H1 (cell line): ENCODE measurements at regions not wholly inside any gene's neighbourhood (a gene's known extent, or its start where the extent isn't known, plus 50 kb on each side); places are given as distances from the start of the nearest gene placed in this dataset.

Experiments used
- CTCF ChIA-PET: fragments of 300-600 bp; sonication (Branson Sonifier 250); formaldehyde crosslinking; loops from one replicate; lab custom pipeline; 2021; ENCODE audit not compliant: partially characterized antibody; lab: Charles Lee
- POLR2A ChIA-PET: fragments of 300-600 bp; sonication (Branson Sonifier 250); formaldehyde crosslinking; loops from one replicate; lab custom pipeline; 2021; ENCODE audit warnings: inconsistent platforms; ENCODE audit not compliant: partially characterized antibody; lab: Charles Lee
- DNase-seq, 2 experiments: peaks; one replicate each; pipeline versions ENCODE4 v3.0.0 to v3.0.0-alpha.2; 2010 to 2022; ENCODE audit warnings: low spot score in 2 of 2, low read depth in 1 of 2, mixed read lengths in 1 of 2
- FAIRE-seq: peaks from 2 replicates; lab custom pipeline; 2011; peaks lifted over from hg19 to GRCh38; lab: Jason Lieb, UNC
- H2AFZ ChIP-seq: 2 replicates; pipeline ENCODE4 v1.8.1; 2012; ENCODE audit warnings: low read length, inconsistent platforms
- H2AK5ac ChIP-seq: 2 replicates; pipeline ENCODE4 v1.6.1; 2013; ENCODE audit warnings: low read depth, low read length
- H2BK120ac ChIP-seq: replicated peaks from 2 replicates; pipeline ENCODE3; 2013; ENCODE audit warnings: low read depth, low read length, inconsistent platforms
- H2BK12ac ChIP-seq: 2 replicates; pipeline ENCODE4 v1.6.1; 2013; ENCODE audit warnings: low read depth, low read length
- H2BK15ac ChIP-seq: 2 replicates; pipeline ENCODE4 v1.6.1; 2013; ENCODE audit warnings: low read length
- H2BK20ac ChIP-seq: 2 replicates; pipeline ENCODE4 v1.6.1; 2013; ENCODE audit warnings: low read length
- H2BK5ac ChIP-seq: 2 replicates; pipeline ENCODE4 v1.6.1; 2013; ENCODE audit warnings: low read depth, low read length
- H3K14ac ChIP-seq: 2 replicates; pipeline ENCODE4 v1.6.1; 2013; ENCODE audit warnings: inconsistent platforms; ENCODE audit not compliant: insufficient read length
- H3K18ac ChIP-seq: 2 replicates; pipeline ENCODE4 v1.6.1; 2013; ENCODE audit warnings: low read length; ENCODE audit errors: extremely low read depth
- H3K23ac ChIP-seq: 2 replicates; pipeline ENCODE4 v1.6.1; 2013; ENCODE audit warnings: inconsistent platforms; ENCODE audit not compliant: insufficient read length
- H3K23me2 ChIP-seq: 2 replicates; pipeline ENCODE4 v1.6.1; 2013; ENCODE audit warnings: low read depth, low read length
- H3K27ac ChIP-seq: 2 replicates; pipeline ENCODE4 v1.6.1; 2011; ENCODE audit warnings: low read depth, low read length, inconsistent platforms
- H3K27me3 ChIP-seq, 4 experiments: replicated peaks in 1 of 4; 1 replicate in 1 of 4; 2 replicates in 3 of 4; pipeline versions ENCODE4 v1.6.1 to v1.8.1; 2011 to 2013; ENCODE audit warnings: low read length in 3 of 4, mild to moderate bottlenecking in 3 of 4, inconsistent platforms in 2 of 4, mixed read lengths in 2 of 4, moderate library complexity in 1 of 4; ENCODE audit not compliant: control insufficient read depth in 3 of 4, insufficient read depth in 3 of 4; ENCODE audit errors: extremely low read depth in 1 of 4
- H3K36me3 ChIP-seq, 4 experiments: 2 replicates each; pipeline versions ENCODE4 v1.6.1 to v1.8.1; 2011 to 2013; ENCODE audit warnings: mild to moderate bottlenecking in 4 of 4, low read length in 3 of 4, moderate library complexity in 2 of 4, control low read depth in 1 of 4, inconsistent platforms in 1 of 4; ENCODE audit not compliant: insufficient read depth in 4 of 4, control insufficient read depth in 2 of 4
- H3K4ac ChIP-seq: replicated peaks from 2 replicates; pipeline ENCODE3; 2013; ENCODE audit warnings: low read length, low read depth, mixed read lengths, inconsistent platforms; ENCODE audit not compliant: insufficient read length
- H3K4me1 ChIP-seq, 4 experiments: replicated peaks in 1 of 4; 1 replicate in 1 of 4; 2 replicates in 3 of 4; pipeline versions ENCODE4 v1.6.1 to v1.8.1; 2011 to 2013; ENCODE audit warnings: low read length in 3 of 4, inconsistent platforms in 2 of 4, mixed read lengths in 1 of 4; ENCODE audit not compliant: insufficient read depth in 4 of 4, control insufficient read depth in 3 of 4
- H3K4me2 ChIP-seq, 2 experiments: 2 replicates each; pipeline versions ENCODE4 v1.6.1 to v1.8.1; 2011 to 2013; ENCODE audit warnings: low read depth in 2 of 2, low read length in 2 of 2, control low read depth in 1 of 2, inconsistent platforms in 1 of 2, mild to moderate bottlenecking in 1 of 2; ENCODE audit not compliant: insufficient read depth in 1 of 2
- H3K4me3 ChIP-seq, 4 experiments: fragments of 200-600, 300-600 bp in 1 of 4; sonication (generic), shearing (Covaris generic), sonication (Bioruptor Twin) in 1 of 4; 2 replicates each; pipeline versions ENCODE4 v1.5.1 to v1.8.1; 2011 to 2016; ENCODE audit warnings: low read length in 4 of 4, low read depth in 3 of 4, control low read depth in 2 of 4, inconsistent platforms in 2 of 4, mild to moderate bottlenecking in 2 of 4, mixed read lengths in 1 of 4, moderate library complexity in 1 of 4; ENCODE audit not compliant: insufficient read depth in 2 of 4; ENCODE audit errors: extremely low read depth in 1 of 4
- H3K56ac ChIP-seq: replicated peaks from 2 replicates; pipeline ENCODE3; 2013; ENCODE audit warnings: low read depth, mild to moderate bottlenecking, mixed read lengths, low read length, inconsistent platforms; ENCODE audit not compliant: insufficient read length
- H3K79me1 ChIP-seq: 2 replicates; pipeline ENCODE4 v1.6.1; 2013; ENCODE audit warnings: low read depth, low read length, control low read depth
- H3K79me2 ChIP-seq, 2 experiments: 2 replicates each; pipeline versions ENCODE4 v1.6.1 to v1.8.1; 2012 to 2013; ENCODE audit warnings: low read length in 2 of 2, mild to moderate bottlenecking in 2 of 2, inconsistent platforms in 1 of 2; ENCODE audit not compliant: insufficient read depth in 2 of 2, control insufficient read depth in 1 of 2
- H3K9ac ChIP-seq, 4 experiments: replicated peaks in 1 of 4; 1 replicate in 1 of 4; 2 replicates in 3 of 4; pipeline versions ENCODE4 v1.6.1 to v1.8.1; 2011 to 2013; ENCODE audit warnings: low read depth in 3 of 4, low read length in 3 of 4, control low read depth in 2 of 4, mild to moderate bottlenecking in 2 of 4, moderate library complexity in 2 of 4, inconsistent platforms in 1 of 4; ENCODE audit errors: extremely low read depth in 1 of 4
- H3K9me3 ChIP-seq, 2 experiments: 2 replicates each; pipeline versions ENCODE4 v1.6.1 to v1.8.1; 2012 to 2013; ENCODE audit warnings: mild to moderate bottlenecking in 2 of 2, moderate library complexity in 2 of 2, control low read depth in 1 of 2, inconsistent platforms in 1 of 2, low read depth in 1 of 2, low read length in 1 of 2, mixed read lengths in 1 of 2; ENCODE audit not compliant: insufficient read depth in 2 of 2
- H4K20me1 ChIP-seq, 2 experiments: replicated peaks in 1 of 2; 2 replicates each; pipeline versions ENCODE3 to v1.8.1; 2011 to 2013; ENCODE audit warnings: inconsistent platforms in 2 of 2, low read length in 2 of 2, mild to moderate bottlenecking in 1 of 2; ENCODE audit not compliant: insufficient read depth in 2 of 2, control insufficient read depth in 1 of 2
- H4K5ac ChIP-seq: 2 replicates; pipeline ENCODE4 v1.6.1; 2013; ENCODE audit warnings: low read length, low read depth, mixed read lengths, inconsistent platforms; ENCODE audit not compliant: insufficient read length
- H4K8ac ChIP-seq: 2 replicates; pipeline ENCODE4 v1.8.0; 2013; ENCODE audit warnings: mild to moderate bottlenecking, moderate library complexity, low read length, inconsistent platforms; ENCODE audit not compliant: insufficient read depth; ENCODE audit errors: extremely low read depth
- H4K91ac ChIP-seq: replicated peaks from 2 replicates; pipeline ENCODE3; 2013; ENCODE audit warnings: low read length, mixed read lengths, inconsistent platforms; ENCODE audit not compliant: insufficient read length
- ATF3 ChIP-seq: IDR thresholded peaks from 2 replicates; pipeline ENCODE4 v1.6.1; 2011; ENCODE audit warnings: low read depth, mild to moderate bottlenecking, low read length; ENCODE audit not compliant: insufficient read depth
- E2F6 ChIP-seq: IDR thresholded peaks from 2 replicates; pipeline ENCODE4 v1.6.1; 2012; ENCODE audit warnings: inconsistent platforms
- EP300 ChIP-seq, 2 experiments: IDR thresholded peaks; 1 replicate in 1 of 2; 2 replicates in 1 of 2; pipeline ENCODE4 v1.6.1; 2011 to 2012; ENCODE audit warnings: low read depth in 2 of 2, low read length in 2 of 2, mild to moderate bottlenecking in 2 of 2, borderline replicate concordance in 1 of 2, inconsistent platforms in 1 of 2, moderate library complexity in 1 of 2
- GABPA ChIP-seq: IDR thresholded peaks from 2 replicates; pipeline ENCODE4 v1.6.1; 2011; ENCODE audit warnings: mild to moderate bottlenecking, low read length, moderate library complexity, borderline replicate concordance; ENCODE audit not compliant: insufficient read depth
- HDAC6 ChIP-seq: IDR thresholded peaks from one replicate; pipeline ENCODE4 v1.7.1; 2012; ENCODE audit warnings: low read depth, mild to moderate bottlenecking, inconsistent platforms, low read length, moderate library complexity
- KDM4A ChIP-seq: IDR thresholded peaks from one replicate; pipeline ENCODE4 v1.7.1; 2012; ENCODE audit warnings: low read depth, mild to moderate bottlenecking, moderate library complexity, low read length, inconsistent platforms; ENCODE audit not compliant: severe bottlenecking
- KDM5A ChIP-seq: fragments of 200-600 bp; IDR thresholded peaks from 2 replicates; pipeline ENCODE4 v1.7.1; 2012; ENCODE audit warnings: mild to moderate bottlenecking, low read length, inconsistent platforms, mixed read lengths
- POLR2A ChIP-seq, 2 experiments: IDR thresholded peaks; 1 replicate in 1 of 2; 2 replicates in 1 of 2; pipeline ENCODE4 v1.6.1; 2011; ENCODE audit warnings: low read depth in 2 of 2, low read length in 2 of 2, mild to moderate bottlenecking in 2 of 2; ENCODE audit errors: control extremely low read depth in 1 of 2
- POU5F1 ChIP-seq: IDR thresholded peaks from 2 replicates; pipeline ENCODE4 v1.6.1; 2011; ENCODE audit warnings: low read depth, mild to moderate bottlenecking, low read length, moderate library complexity
- RBBP5 ChIP-seq: IDR thresholded peaks from 2 replicates; pipeline ENCODE4 v1.7.1; 2012; ENCODE audit warnings: low read depth, mild to moderate bottlenecking, inconsistent platforms, low read length, moderate library complexity, borderline replicate concordance
- RNF2 ChIP-seq: fragments of 200-900, 300-1000 bp; sonication (generic); IDR thresholded peaks from 2 replicates; pipeline ENCODE4 v1.7.1; 2016; ENCODE audit warnings: borderline replicate concordance, low read depth, mild to moderate bottlenecking, antibody characterized with exemption, low read length; ENCODE audit not compliant: poor library complexity, severe bottlenecking; ENCODE audit errors: missing control alignments
- SP2 ChIP-seq: IDR thresholded peaks from 2 replicates; pipeline ENCODE4 v1.6.1; 2012; ENCODE audit warnings: mild to moderate bottlenecking, low read length, inconsistent platforms
- USF2 ChIP-seq: IDR thresholded peaks from 2 replicates; pipeline ENCODE4 v1.6.1; 2011; ENCODE audit warnings: low read length, improper control_type of control experiment

- Histone ChIP-seq H2AK5ac (no peak overlapping the region), H2BK120ac (no peak overlapping the region), H3K27ac (no peak overlapping the region), H3K79me2 (no peaks in the 10 kb centered on the region), H3K4me2 (no peak overlapping the region), H4K8ac (no peak overlapping the region), H3K56ac (no peak overlapping the region), H2BK20ac (no peak overlapping the region), H4K5ac (no peak overlapping the region), H4K20me1 (no peaks in the 10 kb centered on the region), H3K27me3 (no peaks in the 10 kb centered on the region), H2BK15ac (no peak overlapping the region), H4K91ac (no peak overlapping the region), H3K36me3 (no peaks in the 10 kb centered on the region), H3K18ac (no peak overlapping the region), H2BK12ac (no peak overlapping the region), H3K23me2 (no peaks in the 10 kb centered on the region), H3K4me1 (no peaks in the 10 kb centered on the region), H3K23ac (no peak overlapping the region), H2AFZ (no peak overlapping the region), H3K9me3 (no peaks in the 10 kb centered on the region), H3K79me1 (no peaks in the 10 kb centered on the region), H2BK5ac (no peak overlapping the region), H3K4me3 (no peak overlapping the region), H3K9ac (no peak overlapping the region), H3K4ac (no peak overlapping the region), H3K14ac (no peak overlapping the region)
- FAIRE-seq (no peak), DNase-seq (no peak)
- ChIA-PET CTCF (interaction anchor here (0.7 kb wide), 1 partner anchor 10 kb away, joined by 3 read pairs; no protein-coding TSS in a partner anchor), POLR2A (no interaction called here)
- TF ChIP-seq RBBP5 (no peak), KDM5A (no peak), KDM4A (no peak), POLR2A (IDR thresholded peaks at IDR 0.05; ENCODE audit: control extremely low read depth in 1 of 2, low read depth in 2 of 2, low read length in 2 of 2) (no peak), USF2 (no peak), HDAC6 (no peak), RNF2 (no peak), POU5F1 (no peak), GABPA (no peak), SP2 (no peak), ATF3 (no peak), EP300 (IDR thresholded peaks at IDR 0.05; ENCODE audit: borderline replicate concordance in 1 of 2, low read depth in 2 of 2, low read length in 2 of 2) (no peak), E2F6 (no peak)
Measured at GRCh38 chr11:16561150-16561549, 177.3 kb upstream of the C11orf58 start.
